CD4-positive, alpha-beta T cell treated with Interferon alpha-2 for 1 hour (primary cell): ENCODE measurements at regions not wholly inside any gene's neighbourhood (a gene's known extent, or its start where the extent isn't known, plus 50 kb on each side); places are given as distances from the start of the nearest gene placed in this dataset.

Experiments used
- DNase-seq, 2 donors: peaks; one replicate each; pipeline ENCODE4 v3.0.0-alpha.2; 2020 to 2022

DNA sequence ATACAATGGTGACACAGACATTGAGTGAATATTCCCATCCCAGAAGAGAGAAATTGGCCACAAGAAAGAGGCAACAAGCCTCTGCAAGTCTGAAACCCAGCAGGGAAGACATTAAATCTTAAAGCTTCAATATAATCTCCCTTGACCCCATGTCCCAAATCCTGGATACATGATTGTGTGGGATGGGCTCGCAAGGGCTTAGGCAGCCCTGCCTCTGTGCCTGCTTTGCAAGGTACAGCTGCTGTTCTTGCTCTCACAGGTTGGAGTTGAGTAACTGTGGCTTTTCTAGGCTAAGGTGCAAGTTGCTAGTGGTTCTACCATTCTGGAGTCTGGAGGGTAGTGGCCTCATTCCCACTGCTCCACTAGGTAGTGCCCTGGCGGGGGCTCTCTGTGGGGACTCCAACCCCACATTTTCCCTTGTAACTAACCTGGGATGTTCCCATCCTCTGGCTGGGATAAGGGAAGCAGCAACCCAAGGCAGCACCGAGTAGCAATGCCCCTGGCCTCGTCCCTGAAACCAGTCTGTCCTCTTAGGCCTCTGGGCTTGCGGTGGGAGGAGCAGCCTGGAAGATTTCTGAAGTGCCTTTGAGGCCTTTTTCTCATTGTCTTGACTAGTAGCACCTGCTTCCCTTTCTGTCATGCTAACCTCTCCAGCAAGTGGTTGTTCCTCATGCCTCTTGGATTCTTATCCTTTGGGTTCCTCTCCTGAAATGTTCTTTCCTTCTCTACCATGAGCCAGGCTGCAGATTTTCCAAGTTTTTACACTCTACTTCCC lies 90.0 kb downstream of the FAM174B start:
- no peak for DNase-seq

DNA sequence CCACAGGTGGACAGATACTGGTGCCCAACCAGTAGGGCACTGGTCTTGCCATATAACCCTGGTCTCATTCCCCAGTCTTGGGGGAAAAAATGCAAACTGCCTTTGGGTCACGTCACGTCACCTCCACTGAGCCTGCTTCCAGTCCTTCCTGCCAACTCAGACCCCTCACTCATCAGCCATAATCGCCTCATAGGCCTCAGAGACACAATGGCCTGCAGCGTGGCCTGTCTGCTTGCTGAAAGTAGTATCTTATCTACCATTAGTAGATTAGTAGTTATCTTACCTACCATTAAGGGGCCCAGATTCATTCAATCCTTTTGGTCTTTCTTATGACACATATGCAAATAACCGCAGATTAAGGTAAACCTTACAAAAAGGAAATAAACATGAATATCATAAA lies 93.8 kb downstream of the FAM174B start:
- DNase-seq: no peak

DNA sequence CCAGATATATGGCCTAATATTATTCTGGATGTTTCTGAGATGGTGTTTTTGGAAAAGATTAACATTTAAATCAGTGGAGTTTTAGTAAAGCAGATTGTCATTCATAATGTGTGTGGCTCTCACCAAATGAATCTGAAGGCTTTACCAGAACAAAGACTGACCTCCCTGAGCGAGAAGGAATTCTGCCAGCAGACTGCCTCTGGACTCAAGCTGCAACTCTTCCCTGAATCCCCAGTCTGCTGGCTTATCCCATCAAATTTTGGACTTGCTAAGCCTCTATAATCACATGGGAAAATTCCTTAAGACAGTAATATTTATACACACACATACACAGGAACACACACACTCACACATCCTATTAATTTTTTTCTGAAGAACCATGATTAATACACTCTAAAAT lies 102.3 kb downstream of the FAM174B start:
- no peak for DNase-seq

DNA sequence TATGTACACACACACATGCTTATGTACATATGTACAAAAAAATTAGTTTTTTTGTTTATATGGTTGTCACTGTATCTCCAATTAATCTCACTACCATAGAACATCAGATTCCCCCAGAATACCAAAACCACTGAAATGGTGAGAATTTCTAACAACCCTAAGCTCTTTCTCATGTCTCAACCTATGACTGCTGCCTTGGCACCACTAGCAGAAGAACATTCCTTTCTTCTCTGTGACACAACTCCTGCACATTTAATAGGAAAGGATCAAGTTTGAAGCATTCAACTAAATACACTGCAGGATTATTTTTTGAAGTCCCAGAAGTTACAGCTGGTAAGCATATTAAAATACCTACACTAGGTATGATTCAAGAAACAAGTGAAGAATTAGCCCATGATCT lies 109.6 kb downstream of the FAM174B start:
- DNase-seq: no peak

DNA sequence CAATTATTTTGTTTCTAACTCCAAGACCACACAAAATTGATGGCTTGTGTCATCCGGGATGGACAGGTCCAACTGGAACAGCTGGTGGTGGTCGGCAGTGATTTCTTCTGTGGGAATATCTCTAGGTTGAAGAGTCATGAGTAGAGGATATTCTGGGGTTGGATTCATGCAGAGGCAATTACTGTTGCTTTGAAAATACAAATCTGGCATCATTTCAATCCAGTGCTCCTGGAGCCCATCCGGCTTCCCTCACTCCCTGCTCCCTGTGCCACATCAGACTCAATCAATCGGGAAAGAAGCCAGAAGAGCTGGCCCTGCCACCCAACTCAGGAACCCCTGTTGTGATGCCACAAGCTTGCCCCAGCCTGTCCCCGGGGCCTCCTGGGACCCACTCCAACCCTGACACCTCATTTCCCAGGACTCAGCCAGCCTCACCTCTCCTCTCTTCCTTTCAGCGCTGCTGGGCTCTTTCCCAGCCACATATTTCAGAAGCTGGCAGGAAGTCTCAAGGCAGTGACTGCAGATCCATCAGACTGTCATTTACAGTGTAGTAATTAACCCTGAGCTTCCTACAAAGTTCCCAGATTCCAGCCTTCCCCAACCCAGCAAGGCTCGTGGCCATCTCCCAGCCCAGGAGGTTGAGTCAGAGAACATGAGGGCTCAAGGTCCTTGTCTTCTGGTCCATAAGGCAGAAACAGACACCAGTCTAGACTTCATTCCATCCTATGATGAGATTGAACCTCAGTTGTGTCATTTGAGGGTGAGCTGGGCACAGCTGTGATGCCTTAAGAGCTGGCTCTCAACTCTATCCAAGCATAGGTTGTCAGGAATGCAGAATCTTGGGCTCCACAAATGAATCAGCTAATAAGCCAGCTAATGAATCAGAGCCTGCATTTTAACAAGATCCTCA lies 114.0 kb downstream of the FAM174B start:
- no peak for DNase-seq

DNA sequence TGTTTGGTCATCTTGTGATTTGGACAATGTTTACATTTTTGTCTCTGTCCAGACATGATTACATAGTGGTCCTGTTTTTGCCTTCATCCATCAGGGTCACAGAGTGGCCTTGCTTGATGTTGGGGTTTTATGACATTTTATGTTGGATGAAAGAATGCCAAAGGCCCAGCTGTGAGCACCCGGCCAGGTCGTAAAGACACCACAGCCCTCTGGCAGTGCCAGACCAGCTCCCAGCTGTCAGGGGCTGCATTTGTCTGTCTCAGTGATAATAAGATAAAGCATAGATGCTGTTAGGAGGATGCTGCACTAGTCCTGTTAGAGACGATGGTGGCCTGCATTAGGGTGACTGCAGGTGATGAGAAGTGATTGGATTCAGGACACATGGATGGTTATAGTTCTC lies 117.5 kb downstream of the FAM174B start:
- DNase-seq: no peak

DNA sequence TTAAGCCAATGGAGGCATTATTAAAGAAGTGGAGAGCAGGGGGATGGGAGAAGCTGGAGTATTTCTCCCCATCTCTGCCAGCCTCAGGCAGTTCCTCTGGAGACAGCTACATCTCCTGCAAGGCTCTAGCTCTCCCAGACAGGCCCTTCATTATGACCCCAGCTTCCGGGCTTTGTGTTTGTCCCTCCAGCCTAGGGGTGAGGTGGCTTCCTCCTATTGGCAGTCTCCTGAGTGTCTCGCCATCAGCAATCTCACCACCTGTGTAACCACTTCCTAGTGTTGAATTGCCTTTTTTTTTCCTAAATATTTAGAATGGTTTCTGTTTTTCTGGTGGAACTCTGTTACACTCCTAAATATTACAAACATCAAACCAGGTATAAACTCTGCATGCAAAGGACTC lies 122.3 kb downstream of the FAM174B start:
- DNase-seq: no peak

DNA sequence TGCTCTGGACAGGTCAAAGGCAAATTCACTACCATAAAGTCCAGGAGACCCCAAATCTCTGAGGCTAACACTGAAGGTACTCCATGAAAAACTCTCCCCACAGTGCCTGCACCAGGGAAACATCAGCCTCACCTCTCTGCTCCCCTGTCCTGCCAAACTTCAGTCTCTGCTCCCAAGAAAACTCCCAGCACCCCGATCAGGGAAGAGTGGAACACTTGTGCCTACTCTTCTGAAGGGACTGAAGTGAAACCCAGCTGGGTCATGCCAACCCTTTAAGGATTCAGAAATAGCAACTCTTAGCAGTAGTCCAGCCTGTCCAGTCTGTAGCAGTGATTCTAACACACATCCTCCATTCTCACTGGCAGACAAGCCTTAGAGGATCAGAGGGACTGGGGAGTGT lies 124.2 kb downstream of the FAM174B start:
- DNase-seq: no peak

DNA sequence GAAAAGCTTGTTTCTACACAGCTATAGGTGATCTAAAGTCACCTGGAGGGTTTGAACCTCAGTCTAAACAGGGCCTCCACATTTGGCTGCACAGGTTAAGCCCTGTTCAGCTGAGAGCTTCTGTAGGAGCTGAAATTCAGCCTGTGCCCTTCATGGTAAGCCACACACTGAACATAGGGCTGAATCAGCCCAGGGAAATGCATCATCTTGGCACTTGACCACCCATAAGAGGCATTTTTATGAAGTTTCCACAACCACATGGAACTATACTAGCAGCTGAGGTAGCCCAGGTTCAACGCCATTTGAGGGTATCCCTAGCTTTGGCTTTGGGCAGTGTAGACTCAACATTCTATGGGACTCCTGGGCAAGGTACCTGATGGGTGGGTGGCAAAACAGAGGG lies 126.8 kb downstream of the FAM174B start:
- no peak for DNase-seq

DNA sequence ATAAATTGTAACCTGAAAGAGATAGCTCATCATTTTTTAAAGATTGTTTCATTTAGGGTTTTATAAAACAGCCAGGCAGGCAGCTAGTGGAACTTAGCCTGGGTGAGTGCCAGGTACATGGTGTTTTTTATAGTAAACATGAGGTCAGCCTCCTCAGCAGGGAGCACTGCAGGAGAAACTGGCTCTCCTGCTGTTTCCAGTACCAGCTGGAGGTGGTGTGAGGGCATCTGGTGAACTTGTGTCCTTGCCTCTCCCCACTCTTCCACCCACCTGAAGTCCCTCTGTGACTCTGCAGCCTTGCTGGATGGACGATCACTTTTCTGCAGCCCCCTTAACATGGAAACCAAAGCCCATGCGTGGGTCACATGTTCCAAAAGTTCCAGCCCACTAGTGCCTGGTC lies 128.4 kb downstream of the FAM174B start:
- no peak for DNase-seq

DNA sequence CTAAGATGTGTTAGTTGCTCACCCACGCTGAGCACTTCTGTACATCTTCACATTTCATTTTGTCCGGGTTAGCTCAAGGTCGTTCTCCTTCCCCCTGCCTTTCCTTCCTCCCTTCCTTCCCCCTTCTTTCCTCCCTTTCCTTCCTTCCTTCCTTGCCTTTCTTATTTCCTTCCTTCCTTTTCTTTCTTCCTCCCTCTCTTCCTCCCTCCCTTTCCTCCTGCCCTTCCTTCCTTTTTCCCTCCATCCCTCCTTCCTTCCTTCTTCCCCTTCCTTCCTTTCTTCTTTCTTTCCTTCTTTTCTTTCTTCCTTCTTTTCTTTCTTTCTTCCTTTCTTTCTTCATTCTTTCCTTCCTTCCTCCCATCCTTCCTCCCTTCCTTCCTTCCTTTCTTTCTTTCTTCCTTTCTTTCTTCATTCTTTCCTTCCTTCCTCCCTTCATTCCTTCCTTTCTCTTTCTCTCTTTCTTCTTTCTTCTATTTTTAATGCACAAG lies 129.8 kb downstream of the FAM174B start:
- no peak for DNase-seq

DNA sequence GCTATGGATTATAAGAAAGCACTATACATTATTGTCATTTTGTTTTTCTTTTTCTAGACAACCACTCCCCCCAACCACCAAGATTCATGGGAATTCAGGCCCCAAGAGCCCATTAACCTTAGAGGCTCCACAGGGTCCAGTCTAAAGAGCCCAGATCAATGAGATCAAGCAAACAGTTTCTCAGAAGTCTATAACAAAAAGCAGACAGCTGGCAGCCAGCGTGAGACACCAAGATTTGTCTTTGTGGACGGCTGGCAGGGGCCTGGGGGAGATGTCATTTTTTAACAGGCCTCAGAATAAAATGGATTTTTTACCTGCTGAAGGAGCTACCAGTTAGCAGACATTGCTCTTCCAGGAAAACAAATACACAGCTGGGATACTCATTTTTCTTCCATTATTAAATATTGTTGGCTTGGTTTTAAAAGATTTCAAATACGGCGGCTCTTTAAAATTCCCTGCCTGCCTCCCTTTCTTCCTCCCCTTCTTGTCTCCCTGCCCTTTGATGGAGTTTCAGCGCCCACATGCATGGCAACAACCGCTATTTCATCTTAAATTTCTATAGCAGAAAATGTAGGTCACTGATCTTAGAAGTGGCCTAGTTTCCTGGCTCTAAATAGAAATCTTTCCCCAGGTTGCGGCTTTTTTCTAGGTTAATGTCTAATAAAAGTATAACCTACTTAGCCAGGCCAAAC lies 130.6 kb downstream of the FAM174B start:
- no peak for DNase-seq

DNA sequence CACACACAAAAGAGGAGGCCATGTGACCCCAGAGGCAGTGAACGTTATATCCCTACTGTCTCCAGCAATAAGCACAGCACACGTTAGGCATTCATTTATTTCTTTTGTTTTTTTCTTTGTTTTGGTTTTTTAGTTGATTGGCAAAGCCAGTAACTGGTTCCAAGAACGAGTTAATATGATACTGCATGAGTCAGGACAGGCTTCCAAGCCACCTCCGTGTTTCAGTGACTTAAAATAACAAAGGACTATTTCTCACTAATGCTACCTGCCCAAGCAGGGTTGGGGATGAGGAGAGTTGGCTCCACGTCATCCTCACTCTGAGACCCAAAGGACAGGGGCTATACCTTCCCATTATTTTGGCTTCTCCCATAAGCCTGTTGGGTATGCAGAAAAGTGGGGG lies 130.5 kb downstream of the ST8SIA2 start:
- DNase-seq: no peak

DNA sequence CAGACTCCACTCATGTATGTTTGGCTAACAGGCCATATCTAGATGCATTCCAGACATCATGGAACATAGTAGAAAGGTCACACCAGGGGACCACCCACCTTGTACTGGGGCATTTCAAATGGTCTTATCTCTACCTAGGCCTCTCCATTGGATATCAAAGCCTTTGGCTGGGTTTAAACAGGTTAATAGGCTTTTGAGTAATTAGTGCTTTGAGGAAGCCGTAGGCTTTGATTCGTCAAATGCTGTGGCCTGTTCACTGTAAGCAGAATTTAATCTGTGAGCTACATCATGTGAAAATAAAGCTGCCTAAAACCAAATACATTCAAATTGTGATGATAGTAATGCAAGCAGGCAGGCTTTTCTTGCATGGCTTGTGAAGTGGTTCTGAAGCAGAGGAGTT lies 129.5 kb downstream of the ST8SIA2 start:
- DNase-seq: no peak

DNA sequence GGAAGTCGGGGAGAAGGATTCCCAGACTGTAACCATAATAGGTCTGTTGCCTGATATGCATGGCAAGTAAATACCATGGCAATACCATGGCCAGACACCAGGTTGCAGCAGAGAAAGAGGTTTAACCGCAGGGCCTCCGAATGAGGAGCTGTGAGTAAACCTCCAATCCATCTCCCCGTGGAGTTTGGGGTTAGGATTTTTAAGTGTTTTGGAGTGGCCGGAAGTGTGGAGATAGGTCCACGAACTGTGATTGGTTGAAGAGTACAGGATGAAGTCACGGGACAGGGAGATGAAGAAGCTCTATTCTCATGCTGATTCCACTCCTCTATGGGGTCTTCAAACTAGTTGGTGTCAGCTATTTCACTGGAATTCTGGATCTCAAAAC lies 127.9 kb downstream of the ST8SIA2 start:
- peak; percentile 15 to 45 for DNase-seq

DNA sequence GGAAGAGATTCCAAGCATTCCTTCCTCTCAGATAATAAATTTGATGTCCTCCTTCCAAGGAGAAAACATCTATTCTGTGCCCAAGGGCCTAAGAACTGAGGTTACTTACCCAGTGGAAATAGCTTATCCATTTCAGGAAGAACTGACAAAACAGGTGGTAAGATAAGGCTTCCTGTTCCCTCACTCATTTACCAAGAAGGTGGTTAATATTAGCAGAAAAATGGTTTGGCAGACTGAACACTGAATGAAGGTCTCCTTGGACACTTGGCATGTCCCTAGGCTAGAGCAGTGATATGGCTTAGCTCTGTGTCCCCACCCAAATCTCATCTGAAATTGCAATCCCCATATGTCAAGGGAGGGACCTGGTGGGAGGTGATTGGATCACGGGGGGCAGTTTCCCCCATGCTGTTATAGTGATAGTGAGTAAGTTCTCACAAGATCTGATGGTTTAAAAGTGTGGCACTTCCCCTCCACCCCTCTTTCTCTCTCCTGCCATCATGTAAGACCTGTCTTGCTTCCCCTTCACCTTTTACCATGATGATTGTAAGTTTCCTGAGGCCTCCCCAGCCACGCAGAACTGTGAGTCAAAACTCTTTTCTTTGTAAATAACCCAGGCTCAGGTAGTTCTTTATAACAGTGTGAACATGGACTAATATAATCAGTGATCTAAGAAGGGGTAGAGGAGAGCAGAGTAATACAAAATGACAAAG lies 127.4 kb downstream of the ST8SIA2 start:
- DNase-seq: no peak

DNA sequence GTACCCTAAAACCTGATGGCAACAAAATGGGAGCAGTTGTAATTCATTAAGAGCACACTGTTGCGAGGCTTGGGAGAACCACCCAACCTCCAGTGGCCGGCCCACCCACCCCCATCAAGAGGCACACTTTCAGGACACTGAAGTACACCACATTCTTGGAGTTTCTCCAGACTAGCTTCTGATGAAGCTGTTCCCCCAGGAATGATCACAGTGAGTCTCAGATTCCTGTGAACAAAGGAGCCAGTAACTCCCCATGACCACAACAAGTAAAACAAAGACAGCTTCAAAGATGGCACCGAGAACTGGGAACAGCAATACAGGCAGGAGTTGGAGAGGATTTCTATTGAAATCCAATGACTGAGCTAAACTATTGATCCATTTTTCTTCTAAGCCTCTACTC lies 126.0 kb downstream of the ST8SIA2 start:
- no peak for DNase-seq
